HepG2 (cell line): ENCODE measurements at regions not wholly inside any gene's neighbourhood (a gene's known extent, or its start where the extent isn't known, plus 50 kb on each side); places are given as distances from the start of the nearest gene placed in this dataset.

Experiments
- ATAC-seq: fragments of 200-7000 bp; cut with Tn5 transposase; 3 replicates; pipeline ENCODE4 v1.9.1; 2020; ENCODE audit warnings: mild to moderate bottlenecking, moderate library complexity
- BruUV-seq: library from RNA; stranded (reverse); fragments of 400-500 nt; replicated peaks from 2 replicates; lab custom pipeline; 2021; lab: Mats Ljungman, UMichigan
- CTCF ChIA-PET: fragments of 300-600 bp; formaldehyde crosslinking; extraction: SDS; loops from one replicate; lab custom pipeline; 2021; ENCODE audit warnings: low total read pairs, inconsistent platforms, low intra/inter-chr PET ratio; lab: Yijun Ruan, JAX
- POLR2A ChIA-PET: fragments of 350-600 bp; sonication (Branson Sonifier 250); formaldehyde crosslinking; loops from one replicate; lab custom pipeline; 2020; ENCODE audit warnings: antibody characterized with exemption, inconsistent platforms; lab: Yijun Ruan, JAX
- DNase-seq: peaks from one replicate; pipeline ENCODE4 v3.0.0-alpha.2; 2015; ENCODE audit warnings: low spot score
- FAIRE-seq: peaks from 3 replicates; lab custom pipeline; 2011; peaks lifted over from hg19 to GRCh38; lab: Jason Lieb, UNC
- H2AFZ ChIP-seq: one replicate; pipeline ENCODE4 v1.6.1; 2011; ENCODE audit warnings: low read length, inconsistent platforms
- H3K27ac ChIP-seq: fragments of 300-600 bp; 3 replicates; pipeline ENCODE4 v1.8.0; 2011; ENCODE audit warnings: mixed run types, mild to moderate bottlenecking, mixed read lengths, low read length, inconsistent platforms; ENCODE audit not compliant: insufficient read depth; ENCODE audit errors: extremely low read length
- H3K27me3 ChIP-seq, 2 experiments: fragments of 200-600 bp in 1 of 2; 2 replicates in 1 of 2; 3 replicates in 1 of 2; pipeline versions ENCODE4 v1.6.0 to v1.8.0; 2011; ENCODE audit warnings: low read length in 2 of 2, mild to moderate bottlenecking in 2 of 2, moderate library complexity in 2 of 2, inconsistent platforms in 1 of 2; ENCODE audit not compliant: insufficient read depth in 2 of 2, control insufficient read depth in 1 of 2
- H3K36me3 ChIP-seq, 2 experiments: fragments of 200-600 bp in 1 of 2; replicated peaks in 1 of 2; 2 replicates in 1 of 2; 3 replicates in 1 of 2; pipeline versions ENCODE4 v1.5.1 to v1.8.0; 2011; ENCODE audit warnings: low read length in 2 of 2, inconsistent platforms in 1 of 2; ENCODE audit not compliant: insufficient read depth in 2 of 2, control insufficient read depth in 1 of 2
- H3K4me1 ChIP-seq: 2 replicates; pipeline ENCODE4 v1.5.1; 2012; ENCODE audit warnings: low read length, inconsistent platforms; ENCODE audit not compliant: insufficient read depth
- H3K4me2 ChIP-seq: 2 replicates; pipeline ENCODE4 v1.6.0; 2011; ENCODE audit warnings: low read depth, low read length, inconsistent platforms
- H3K4me3 ChIP-seq, 3 experiments: fragments of 200-600 bp in 1 of 3; sonication (generic), shearing (Covaris generic) in 1 of 3; replicated peaks in 1 of 3; 2 replicates each; pipeline ENCODE4 v1.5.1; 2011 to 2016; ENCODE audit warnings: low read length in 3 of 3, inconsistent platforms in 2 of 3, low read depth in 2 of 3, mild to moderate bottlenecking in 2 of 3, control low read depth in 1 of 3, mixed read lengths in 1 of 3; ENCODE audit not compliant: insufficient read depth in 1 of 3
- H3K79me2 ChIP-seq: one replicate; pipeline ENCODE4 v1.6.1; 2011; ENCODE audit warnings: low read length, inconsistent platforms; ENCODE audit not compliant: insufficient read depth
- H3K9ac ChIP-seq: 2 replicates; pipeline ENCODE4 v1.6.0; 2011; ENCODE audit warnings: mild to moderate bottlenecking, low read depth, low read length, inconsistent platforms; ENCODE audit not compliant: insufficient read depth
- H3K9me3 ChIP-seq: 2 replicates; pipeline ENCODE4 v1.5.1; 2012; ENCODE audit warnings: mild to moderate bottlenecking, low read length
- H4K20me1 ChIP-seq: 2 replicates; pipeline ENCODE4 v1.6.0; 2011; ENCODE audit warnings: inconsistent platforms, mild to moderate bottlenecking, low read length, moderate library complexity; ENCODE audit not compliant: insufficient read depth
- ATF7 ChIP-seq, 2 experiments: fragments of 450-650 bp in 1 of 2; sonication (generic) in 1 of 2; formaldehyde crosslinking in 1 of 2; IDR thresholded peaks; 2 replicates each; pipeline versions ENCODE4 v1.4.0 to v1.6.1; 2016 to 2020; ENCODE audit warnings: antibody characterized with exemption in 1 of 2, mild to moderate bottlenecking in 1 of 2, missing genetic modification reagents in 1 of 2
- DZIP1 ChIP-seq: sonication (generic); formaldehyde crosslinking; IDR thresholded peaks from 2 replicates; pipeline ENCODE4 v1.5.0; 2020; ENCODE audit warnings: mild to moderate bottlenecking, missing genetic modification reagents
- ONECUT2 ChIP-seq: sonication (generic); formaldehyde crosslinking; IDR thresholded peaks from 2 replicates; pipeline ENCODE4 v1.4.0; 2020; ENCODE audit warnings: missing genetic modification reagents
- PBX2 ChIP-seq: IDR thresholded peaks from 2 replicates; pipeline ENCODE4 v1.6.1; 2016; ENCODE audit warnings: control low read depth
- ZNF10 ChIP-seq: sonication (generic); formaldehyde crosslinking; IDR thresholded peaks from 2 replicates; pipeline ENCODE4 v1.4.0; 2020; ENCODE audit warnings: mild to moderate bottlenecking, low read depth, missing genetic modification reagents, borderline replicate concordance
- ZNF20 ChIP-seq: sonication (generic); formaldehyde crosslinking; IDR thresholded peaks from 2 replicates; pipeline ENCODE4 v1.4.0; 2020; ENCODE audit warnings: mild to moderate bottlenecking, moderate library complexity, missing genetic modification reagents
- ZNF329 ChIP-seq: sonication (generic); formaldehyde crosslinking; IDR thresholded peaks from 2 replicates; pipeline ENCODE4 v1.9.0; 2021; ENCODE audit warnings: low read depth, mild to moderate bottlenecking, missing genetic modification reagents
- ZNF720 ChIP-seq: sonication (generic); formaldehyde crosslinking; IDR thresholded peaks from 2 replicates; pipeline ENCODE4 v1.4.0; 2020; ENCODE audit warnings: missing genetic modification reagents
- ZNF790 ChIP-seq: sonication (generic); formaldehyde crosslinking; IDR thresholded peaks from 2 replicates; pipeline ENCODE4 v1.8.0; 2022; ENCODE audit warnings: missing genetic modification reagents, mild to moderate bottlenecking, borderline replicate concordance
- WGBS: methylation state at CpG from one replicate; pipeline ENCODE4 v1.1.6; 2017; ENCODE audit warnings: low lambda C conversion rate; 5-methylcytosine and 5-hydroxymethylcytosine counted together
- in situ Hi-C: cut with HindIII; loops from 2 replicates; pipeline ENCODE4 v1.10.0; 2017; ENCODE audit warnings: low pct_unique_long_range_greater_than_20kb; ENCODE audit not compliant: extremely low pct_ligation_motif_present
- intact Hi-C: fragments of 100-400 bp; cut with micrococcal nuclease; formaldehyde crosslinking; loops from one replicate; pipeline ENCODE4 v1.10.0; 2022; ENCODE audit not compliant: unreplicated experiment

- no peaks in the 10 kb centered on the region for H3K4me1 ChIP-seq
- no peaks in the 10 kb centered on the region for H3K79me2 ChIP-seq
- TF ChIP-seq ZNF20 (CRISPR knock-in tag) (no peak), ONECUT2 (CRISPR knock-in tag) (no peak), ZNF720 (CRISPR knock-in tag) (no peak), PBX2 (CRISPR knock-in tag) (no peak), ATF7 (IDR thresholded peaks at IDR 0.05) (no peak), ATF7 (CRISPR knock-in tag; IDR thresholded peaks at IDR 0.05) (no peak), DZIP1 (CRISPR knock-in tag) (no peak), ZNF10 (no peak), ZNF790 (CRISPR knock-in tag) (no peak), ZNF329 (CRISPR knock-in tag) (no peak)
- WGBS = 4% methylated on average over 2 of the region's 2 CpGs
- ATAC-seq (no peak), FAIRE-seq (no peak), DNase-seq (no peak)
- H4K20me1 ChIP-seq = no peaks in the 10 kb centered on the region
- ChIA-PET POLR2A (no interaction called here), CTCF (no interaction called here)
- intact Hi-C loops = no loop called here
- H3K9ac ChIP-seq = no peak overlapping the region
- H3K27me3 ChIP-seq = peaks cover 0 to 2% of the 10 kb centered on the region in 2 experiments; a peak in 1 of 5 replicates
- H3K4me2 ChIP-seq = no peak overlapping the region
- H2AFZ ChIP-seq = no peak overlapping the region
- in situ Hi-C loops = no loop called here
- peaks cover 12% of the 10 kb centered on the region; the same call in 1 of the 2 replicates for H3K9me3 ChIP-seq
- H3K27ac ChIP-seq = no peak overlapping the region
- BruUV-seq = no TSS peak
- no peak overlapping the region for H3K4me3 ChIP-seq
- H3K36me3 ChIP-seq = no peaks in the 10 kb centered on the region
These were observed 392.0 kb downstream of the ZSWIM6 start for GRCh38 chr5:61724102-61724501.
